ENCODE measurements at regions not wholly inside any gene's neighbourhood (a gene's known extent, or its start where the extent isn't known, plus 50 kb on each side); places are given as distances from the start of the nearest gene placed in this dataset.

DNA sequence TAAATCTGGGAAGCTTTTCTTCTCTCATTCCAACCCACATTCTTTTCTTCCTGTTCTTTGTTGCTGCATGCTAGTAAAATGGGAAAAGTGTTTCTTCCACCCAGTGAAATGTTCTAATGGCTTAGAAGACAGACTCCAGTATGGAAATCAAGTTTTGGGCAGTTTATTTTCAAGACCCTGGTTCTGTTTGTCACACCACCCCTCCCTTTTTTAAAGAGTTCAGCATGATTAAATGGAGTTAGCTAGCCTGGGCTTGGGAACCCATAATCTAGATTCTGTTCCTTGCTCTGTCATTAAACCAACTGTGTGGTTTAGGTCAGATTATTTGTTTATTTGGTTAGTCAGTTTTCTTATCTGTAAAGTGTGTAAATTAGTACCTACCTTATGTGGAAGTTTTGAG is 151.8 kb upstream of the NT5C1B start:
- no peak for DNase-seq (ENCODE audit: low read depth in 3 of 3)

DNA sequence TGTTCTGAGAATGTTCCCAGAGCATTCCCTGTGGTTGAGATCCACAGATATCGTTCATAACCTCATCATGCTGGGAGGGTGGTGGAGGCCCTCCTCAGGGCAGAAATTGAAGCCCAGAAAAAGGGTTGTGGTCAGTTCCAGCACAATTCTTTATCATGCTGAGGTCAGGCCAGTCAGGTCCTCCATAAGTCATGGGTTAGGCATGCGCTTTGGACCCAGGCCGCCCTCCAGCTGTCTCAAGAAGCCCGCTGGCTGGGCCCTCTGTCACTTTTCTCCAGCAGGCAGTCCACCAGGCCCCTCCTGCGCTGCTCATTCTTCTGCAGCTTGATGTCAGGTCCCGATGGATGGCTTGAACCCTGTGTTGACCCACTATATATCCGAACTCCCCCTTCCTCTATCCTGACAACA is 151.1 kb upstream of the NT5C1B start:
- no peak for DNase-seq (ENCODE audit: low read depth in 3 of 3)

DNA sequence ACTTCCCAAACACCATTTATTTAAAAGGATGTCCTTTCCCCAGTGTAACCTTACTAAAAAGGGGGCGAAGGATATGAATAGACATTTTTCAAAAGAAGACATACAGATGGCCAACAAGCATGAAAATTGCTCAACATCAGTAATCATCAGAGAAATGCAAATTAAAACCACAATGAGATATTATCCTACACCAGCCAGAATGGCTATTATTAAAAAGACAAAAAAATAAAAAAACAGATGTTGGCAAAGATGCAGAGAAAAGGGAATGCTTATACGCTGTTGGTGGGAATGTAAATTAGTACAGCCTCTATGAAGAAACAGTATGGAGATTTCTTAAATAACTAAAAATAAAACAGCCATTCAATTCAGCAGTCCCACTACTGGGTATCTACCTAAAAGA is 142.3 kb upstream of the NT5C1B start:
- DNase-seq (ENCODE audit: low read depth in 3 of 3), result no peak

DNA sequence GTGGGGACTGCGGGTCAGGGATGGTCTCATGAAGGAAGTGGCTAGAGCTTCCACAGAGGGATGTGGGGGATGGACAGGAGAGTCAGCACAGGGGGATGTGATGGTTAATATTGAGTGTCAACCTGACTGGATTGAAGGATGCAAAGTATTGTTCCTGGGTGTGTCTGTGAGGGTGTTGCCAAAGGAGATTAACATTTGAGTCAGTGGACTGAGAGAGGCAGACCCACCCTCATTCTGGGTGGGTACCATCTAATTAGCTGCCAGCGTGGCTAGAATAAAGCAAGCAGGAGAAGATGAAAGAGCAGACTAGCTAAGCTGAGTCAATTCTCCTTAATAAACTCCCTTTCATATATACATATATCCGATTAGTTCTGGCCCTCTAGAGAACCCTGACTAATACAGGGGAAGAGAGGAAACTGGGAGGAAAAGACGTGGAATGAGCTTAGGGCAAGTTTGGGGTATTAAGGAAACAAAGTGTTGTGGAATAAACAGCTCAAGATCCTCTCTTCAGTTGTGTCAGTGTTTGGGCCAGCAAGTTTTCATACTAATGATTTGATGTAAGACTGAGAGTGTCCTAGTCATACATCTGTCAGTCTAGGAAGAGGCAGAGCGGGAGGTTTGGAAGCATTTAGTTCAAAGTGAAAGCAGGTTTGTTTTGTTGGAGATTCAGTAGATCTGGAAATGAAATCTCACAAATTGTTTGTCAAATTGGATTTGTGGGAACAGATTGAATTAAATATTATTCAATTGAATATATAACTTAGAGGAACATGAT is 135.2 kb upstream of the NT5C1B start:
- no peak for DNase-seq (ENCODE audit: low read depth in 3 of 3)

DNA sequence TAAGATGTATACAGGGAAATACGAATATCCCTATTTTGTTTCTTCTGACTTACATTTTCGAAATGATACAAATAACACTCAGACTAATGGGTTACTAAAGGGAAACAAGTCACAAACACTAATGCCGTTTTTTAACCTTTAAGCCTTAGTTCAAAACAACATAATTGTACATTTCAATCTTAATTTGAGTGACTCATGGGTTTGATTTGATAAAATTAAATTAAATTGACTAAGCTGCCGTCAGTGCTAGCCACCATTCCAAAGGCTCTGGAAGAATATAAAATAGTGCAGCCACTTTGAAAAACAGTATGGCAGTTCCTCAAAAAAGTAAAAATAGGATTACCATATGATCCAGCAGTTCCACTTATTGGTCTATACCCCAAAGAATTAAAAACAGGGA is 133.8 kb upstream of the NT5C1B start:
- DNase-seq (ENCODE audit: low read depth in 3 of 3), result no peak

DNA sequence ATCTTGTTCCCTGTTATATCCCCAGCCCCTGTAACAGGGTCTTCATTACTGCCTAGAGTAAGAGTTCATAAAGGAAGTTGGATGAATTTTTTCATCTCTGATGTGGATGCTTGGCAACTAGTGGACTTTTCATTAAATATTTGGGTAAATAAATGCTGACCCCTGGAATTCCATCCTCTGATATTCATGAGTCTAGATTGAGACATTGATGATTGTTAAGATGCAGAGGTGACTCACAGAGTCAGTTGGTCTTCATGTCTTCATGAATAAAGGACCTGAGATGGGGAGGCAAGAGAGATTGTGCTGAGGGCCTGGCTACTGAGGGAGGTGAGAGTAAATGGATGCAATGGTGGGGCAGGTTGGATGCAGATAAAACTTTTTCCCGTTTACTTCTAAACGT is 132.7 kb upstream of the NT5C1B start:
- DNase-seq (ENCODE audit: low read depth in 3 of 3), result no peak

DNA sequence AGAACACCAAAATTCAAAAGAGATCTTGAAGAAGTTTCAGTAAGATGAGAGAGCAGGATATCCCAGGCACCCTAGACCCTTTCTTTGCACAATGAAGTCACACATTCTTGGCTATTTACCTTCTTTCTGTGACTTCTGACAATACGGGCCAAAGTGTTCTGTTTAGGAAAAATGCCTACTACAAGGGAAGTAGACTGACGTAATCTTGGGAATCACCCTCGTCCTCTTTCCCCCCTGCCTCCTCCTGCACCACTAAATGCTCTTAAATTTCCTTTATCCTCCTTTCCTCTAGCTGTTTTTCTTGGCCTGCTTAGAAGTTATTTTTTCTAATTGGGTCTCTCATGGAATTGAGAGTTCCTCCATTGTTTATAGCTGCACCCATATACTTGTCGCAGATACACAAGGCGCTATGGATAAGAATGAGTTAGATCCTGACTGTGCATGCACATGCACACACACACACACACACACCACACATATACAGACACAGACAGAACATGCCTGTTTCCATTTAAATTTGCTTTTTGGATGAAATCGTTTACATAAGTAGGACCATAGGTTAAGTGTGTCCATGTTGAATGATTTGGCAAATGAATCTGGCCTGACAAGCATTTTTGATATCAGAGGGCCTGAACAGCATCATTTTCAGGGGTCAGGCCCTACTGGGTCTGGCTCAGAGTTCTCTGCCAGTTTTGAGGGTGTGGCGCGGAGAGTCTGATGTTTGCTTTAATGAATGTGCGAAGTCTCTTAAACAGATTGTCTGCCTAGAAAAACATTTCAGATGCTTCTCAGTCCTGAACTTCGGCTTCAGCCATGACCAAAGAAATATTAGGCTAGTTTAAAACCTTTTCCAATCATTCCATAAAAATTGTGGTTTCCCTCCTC is 131.9 kb upstream of the NT5C1B start:
- DNase-seq (ENCODE audit: low read depth in 3 of 3), result no peak

DNA sequence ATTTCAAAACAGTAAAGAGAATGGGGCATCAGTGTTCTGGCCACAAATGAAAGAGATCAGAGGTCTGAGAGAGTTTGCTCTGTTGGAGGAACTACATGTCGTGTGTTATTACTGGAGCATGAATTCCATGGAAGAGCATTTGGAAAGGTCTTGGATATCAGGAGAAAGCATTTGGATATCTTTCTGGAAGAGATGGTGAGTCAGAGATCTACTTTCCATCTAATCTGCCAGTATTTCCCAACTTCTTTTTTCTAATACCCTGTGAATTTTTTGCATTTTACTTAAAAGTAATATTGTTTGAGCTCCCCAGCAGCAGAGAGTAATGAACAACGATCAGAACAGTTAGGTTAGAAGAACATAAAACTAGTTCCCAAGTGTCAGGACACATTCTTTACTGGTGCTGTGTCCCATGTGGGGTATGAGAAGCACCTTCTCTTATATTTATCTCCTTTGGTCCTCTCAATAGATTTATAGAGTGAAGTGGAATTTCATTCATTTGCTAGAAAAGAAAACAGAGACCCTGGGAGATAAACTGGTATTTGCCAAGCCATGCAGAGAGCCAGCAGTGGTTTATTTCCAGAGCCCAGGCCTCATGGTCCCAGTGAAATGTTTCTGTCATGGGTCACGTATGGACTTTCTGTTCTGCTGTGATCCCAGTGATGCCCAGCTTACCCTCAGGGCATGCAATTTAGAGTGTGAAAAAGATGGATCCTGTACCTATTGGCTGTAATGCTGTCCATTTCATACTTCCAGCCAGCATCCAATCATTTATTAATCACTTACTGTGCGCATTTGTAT is 130.8 kb upstream of the NT5C1B start:
- DNase-seq (ENCODE audit: low read depth in 3 of 3), result no peak

DNA sequence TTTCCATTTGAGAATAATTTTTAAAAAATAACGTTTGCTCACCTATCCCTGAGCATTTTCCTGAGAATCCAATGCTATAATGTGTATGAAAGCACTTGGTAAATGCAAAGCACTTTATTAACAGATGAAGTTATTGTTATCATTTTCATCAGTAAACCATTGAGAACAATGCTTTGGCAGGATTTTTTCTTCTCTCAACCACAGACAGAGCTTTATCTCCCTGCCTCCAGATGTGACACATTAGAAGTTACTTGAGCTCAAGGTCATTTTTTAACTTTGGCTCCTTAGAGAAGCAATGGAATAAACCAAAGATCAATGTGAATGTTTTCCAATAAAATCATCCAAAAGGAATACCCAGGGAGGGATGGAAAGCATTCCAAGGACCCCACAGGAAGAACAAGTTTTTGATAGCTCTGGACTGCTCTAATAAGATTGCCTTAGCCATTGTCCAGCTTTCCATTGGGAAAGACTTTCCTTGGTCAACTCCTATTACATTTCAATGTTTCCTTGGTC is 118.9 kb upstream of the NT5C1B start:
- no peak for DNase-seq (ENCODE audit: low read depth in 3 of 3)

DNA sequence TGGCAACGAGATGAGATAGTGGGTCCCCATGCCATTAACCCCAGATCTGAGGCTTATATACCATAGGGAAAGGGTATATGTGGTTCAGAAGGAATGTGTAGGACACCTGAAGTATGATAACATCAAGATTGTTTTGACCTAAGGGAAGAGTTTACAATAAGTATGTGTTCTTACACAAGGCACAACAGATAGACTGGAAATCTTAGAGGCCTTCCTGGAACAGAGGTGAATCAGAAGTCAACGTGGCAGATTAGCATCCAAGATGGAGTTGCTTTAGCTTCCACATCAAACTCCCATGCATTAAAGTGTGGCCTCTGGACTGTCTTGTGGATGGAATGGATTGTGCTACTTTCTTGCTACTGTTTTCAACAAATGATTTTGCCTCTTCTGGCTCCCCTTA is 116.6 kb upstream of the NT5C1B start:
- DNase-seq (ENCODE audit: low read depth in 3 of 3), result no peak

DNA sequence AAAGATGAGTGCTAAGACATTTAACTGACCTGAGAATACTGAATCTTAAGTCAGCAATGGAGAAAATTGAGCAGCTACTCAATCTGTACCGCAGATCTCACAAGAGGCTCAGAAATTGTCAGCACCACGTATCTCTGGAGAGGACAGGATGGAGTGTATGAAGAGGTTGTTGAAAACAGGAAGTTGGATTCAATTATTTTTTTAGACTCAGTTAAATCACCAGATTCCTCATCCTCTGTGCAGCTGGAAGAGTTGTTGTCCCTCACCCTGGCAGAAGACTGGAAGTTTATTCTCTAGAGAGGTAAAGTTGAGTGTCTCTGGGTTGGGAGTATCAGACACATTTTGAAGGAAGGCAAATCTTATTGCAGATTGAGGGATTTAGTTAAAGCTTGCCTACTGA is 114.9 kb upstream of the NT5C1B start:
- no peak for DNase-seq (ENCODE audit: low read depth in 3 of 3)

DNA sequence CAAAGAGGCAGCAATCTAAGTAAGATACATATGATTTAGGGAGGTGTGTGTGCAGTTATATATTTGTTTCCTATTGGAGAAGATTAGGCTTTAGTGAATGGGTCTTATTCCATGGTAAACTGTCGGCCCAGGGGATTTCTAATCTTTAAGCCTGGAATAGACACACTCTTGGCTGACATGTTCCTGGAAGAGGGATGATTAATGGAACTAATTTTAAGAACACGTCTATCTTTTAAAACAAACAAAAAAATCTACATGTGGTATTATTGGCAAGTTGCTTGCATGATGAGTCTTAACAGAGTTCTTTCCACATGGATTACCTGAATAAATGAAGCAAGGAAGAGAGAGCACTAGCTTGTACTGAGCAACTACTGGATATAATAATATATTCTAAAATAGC is 114.2 kb upstream of the NT5C1B start:
- DNase-seq (ENCODE audit: low read depth in 3 of 3), result no peak

DNA sequence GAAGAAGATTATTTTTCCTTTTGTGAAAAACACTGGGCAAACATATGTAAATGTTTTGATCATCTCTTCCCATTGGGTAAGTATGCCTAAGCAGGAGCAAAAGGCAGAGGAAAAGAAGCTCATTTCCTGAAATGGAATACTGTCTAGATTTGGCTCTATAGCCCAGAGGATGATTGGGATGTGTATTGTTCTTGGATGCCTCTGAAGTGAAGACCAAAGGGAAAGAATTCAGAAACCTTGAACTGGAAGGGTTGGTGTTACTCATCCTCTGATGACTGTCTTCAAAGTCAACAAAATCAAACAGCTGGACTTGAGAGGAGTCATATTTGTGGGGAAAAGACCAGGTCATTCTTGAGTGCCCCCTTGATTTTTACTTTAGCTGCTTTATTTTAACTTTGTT is 112.6 kb upstream of the NT5C1B start:
- DNase-seq (ENCODE audit: low read depth in 3 of 3), result no peak

DNA sequence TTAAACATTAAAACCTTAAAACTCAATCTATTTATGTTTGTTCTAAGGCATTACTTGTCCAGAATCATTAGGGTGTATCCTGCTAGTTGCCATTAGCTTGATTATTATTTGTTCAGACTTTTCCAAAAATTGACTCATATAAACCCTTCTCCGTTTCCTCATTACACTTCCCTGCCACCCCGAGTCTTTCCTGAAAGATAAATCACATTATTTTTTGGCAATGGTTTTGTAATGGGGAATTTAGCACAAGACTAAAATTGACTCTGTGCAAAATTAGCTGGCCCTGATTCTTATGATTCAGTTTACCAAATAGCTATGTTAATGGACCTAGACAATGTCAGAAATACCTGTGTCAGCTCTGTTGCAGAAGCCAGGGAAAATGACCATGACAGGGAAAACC is 112.2 kb upstream of the NT5C1B start:
- DNase-seq (ENCODE audit: low read depth in 3 of 3), result no peak

DNA sequence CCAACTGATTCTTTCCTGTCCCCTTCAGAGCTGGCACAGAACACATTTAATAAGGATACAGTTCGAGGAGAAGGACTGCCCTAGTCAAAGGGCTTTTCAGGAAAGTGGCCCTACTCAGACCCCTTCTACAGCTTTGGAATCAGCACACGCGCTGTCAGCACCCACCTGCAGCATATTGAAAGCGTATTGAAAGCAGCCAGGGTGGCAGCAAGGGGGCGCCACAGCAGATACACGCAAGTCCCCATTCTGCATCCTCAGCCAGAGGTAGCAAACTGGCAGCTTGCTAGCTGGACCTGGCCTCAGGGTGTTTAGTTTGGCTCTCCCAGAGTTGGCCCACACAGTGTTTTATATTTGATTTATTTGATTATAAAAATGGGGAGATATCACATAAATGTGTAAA is 101.0 kb upstream of the NT5C1B start:
- no peak for DNase-seq (ENCODE audit: low read depth in 3 of 3)

DNA sequence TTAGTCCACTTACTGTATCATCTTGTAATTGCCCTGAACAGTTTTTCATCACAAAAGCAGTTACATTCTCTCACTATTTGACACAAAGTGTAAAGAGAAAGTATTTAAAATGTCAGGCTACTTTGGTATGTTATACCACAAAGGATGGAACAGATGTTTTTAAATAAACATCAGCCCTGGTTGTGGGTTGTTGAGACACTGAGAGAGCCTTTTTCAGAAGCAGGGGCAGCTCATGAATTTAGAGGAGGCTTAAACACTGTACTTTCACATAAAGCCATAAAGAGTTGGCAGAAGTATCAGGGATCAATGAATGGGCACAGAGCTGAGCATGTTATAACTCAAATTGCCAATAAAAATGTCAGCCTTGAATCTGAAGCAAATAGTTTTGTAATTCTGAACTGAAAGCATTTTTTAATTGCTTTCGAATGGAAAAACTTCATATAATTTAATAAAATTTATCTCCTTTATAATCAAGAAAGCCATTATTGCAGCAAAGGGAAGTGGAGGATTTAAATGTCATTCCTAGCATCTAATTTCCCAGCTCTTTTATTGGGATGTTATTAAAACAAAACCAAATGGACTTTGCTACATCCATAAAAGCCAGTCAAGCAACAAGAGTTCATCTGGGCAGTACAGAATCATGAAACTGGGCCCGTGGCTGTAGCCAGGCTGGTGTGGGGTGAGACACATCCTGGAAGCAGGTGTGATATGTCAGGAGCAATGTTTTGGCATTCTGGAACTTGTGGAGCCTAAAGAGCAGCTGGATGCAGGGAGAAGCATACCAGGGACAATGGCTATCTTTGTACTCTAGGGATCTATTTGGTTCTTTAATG is 95.1 kb upstream of the NT5C1B start:
- no peak for DNase-seq (ENCODE audit: low read depth in 3 of 3)

DNA sequence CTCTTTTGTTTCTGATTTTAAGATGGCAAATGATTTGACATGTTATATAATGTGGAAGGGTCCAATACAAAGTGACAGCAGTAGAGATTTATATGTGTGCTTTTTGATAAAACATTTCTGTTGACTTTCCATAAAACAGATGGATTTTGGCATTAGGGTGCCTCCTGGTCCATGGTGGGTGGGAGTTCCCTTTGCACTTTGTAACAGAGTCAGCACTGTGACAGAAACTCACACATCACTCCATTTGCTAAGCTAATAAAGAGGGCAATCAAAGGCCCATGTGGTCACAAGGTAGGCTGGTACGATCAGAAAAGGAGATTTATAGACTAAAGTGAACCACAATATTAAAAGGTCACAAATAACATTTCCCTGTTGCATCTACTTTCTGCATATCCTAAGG is 93.3 kb upstream of the NT5C1B start:
- DNase-seq (ENCODE audit: low read depth in 3 of 3), result no peak

DNA sequence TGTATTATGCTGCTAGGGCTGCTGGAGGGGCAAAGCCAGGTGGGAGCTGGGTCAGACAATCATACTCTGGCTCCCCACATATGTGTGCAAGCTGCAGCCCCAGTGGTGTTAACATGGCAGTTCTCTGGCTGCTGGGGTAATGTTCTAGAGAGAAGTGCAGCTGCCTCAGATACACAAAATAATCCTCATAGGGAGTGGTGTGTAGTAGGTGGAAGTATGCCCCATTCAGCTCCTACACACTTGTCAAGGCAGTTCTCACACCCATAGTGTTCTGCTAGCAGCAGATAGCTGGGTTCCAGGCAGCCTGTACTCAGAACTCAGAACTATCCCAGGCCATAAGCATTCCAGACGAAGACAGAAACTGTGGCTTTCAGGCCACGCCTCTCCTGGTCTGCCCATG is 87.9 kb upstream of the NT5C1B start:
- DNase-seq (ENCODE audit: low read depth in 3 of 3), result no peak

DNA sequence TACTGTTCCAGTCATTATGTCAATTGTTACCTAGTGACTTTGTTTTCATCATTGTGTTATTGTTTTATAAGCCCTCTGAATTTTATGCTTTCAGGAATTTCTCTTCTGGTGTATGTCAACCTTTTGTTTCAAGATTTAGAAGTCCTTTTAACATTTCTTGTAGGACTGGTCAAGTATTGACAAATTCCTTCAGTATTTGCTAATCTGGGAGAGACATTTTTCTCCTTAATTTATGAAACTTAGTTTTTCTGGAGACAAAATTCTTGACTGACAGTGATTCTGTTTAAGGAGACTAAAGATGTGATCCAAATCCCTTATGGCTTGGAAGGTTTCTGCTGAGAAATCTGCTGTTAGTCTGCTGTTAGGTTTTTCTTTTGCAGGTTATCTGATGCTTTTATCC is 84.9 kb upstream of the NT5C1B start:
- no peak for DNase-seq (ENCODE audit: low read depth in 3 of 3)

DNA sequence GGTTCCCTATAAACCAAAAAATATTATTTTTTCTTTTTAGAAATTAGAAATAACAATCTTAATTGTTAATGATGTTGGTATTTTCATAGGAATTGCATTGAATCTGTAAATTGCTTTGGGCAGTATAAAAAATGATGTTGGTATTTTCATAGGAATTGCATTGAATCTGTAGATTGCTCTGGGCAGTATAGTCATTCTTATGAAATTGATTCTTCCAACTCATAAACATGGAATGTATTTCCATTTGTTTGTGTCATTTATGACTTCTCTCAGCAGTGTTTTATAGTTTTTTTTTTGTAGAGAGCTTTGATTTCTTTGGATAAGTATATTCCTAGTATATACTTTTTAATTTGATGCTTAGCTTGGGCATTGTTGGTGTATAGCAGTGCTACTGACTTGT is 82.0 kb upstream of the NT5C1B start:
- no peak for DNase-seq (ENCODE audit: low read depth in 3 of 3)

DNA sequence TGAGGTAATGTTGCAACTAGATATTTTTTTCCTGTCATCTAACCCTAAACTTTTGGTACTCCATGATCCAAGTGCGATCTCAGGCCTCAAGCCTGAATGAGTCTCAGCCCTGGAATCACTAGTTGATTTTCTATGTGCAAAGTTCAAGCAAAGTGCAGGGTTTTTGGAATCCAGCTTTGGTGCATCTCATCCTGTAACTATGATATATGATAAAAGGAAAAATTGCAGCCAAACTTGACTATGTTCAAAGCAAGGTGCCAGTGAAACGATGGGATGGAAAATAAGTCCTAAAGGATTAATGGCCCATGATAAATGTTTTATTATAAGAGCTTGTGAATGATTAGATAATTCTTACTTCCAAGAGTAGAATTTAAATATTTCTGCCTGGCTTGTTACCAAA is 78.9 kb upstream of the NT5C1B start:
- no peak for DNase-seq (ENCODE audit: low read depth in 3 of 3)

Data from stimulated activated CD4-positive, alpha-beta T cell treated with anti-CD3 and anti-CD28 coated beads, TNF-alpha, amount 100 ng/mL, for 4 hours (primary cell).